Stimulated activated naive CD8-positive, alpha-beta T cell treated with anti-CD3 and anti-CD28 coated beads, Interleukin-15, Interleukin-2, amounts not matched to agents 100 ng/mL and 50 ng/mL, for 24 hours (primary cell): ENCODE measurements at regions not wholly inside any gene's neighbourhood (a gene's known extent, or its start where the extent isn't known, plus 50 kb on each side); places are given as distances from the start of the nearest gene placed in this dataset.

ENCODE experiments used
- H3K27ac Mint-ChIP-seq: one replicate; pipeline ENCODE4 v1.8.0; 2021; ENCODE audit warnings: mild to moderate bottlenecking, mixed read lengths
- H3K27me3 Mint-ChIP-seq: one replicate; pipeline ENCODE4 v1.8.0; 2021; ENCODE audit warnings: mixed read lengths
- H3K36me3 Mint-ChIP-seq: one replicate; pipeline ENCODE4 v1.8.0; 2021; ENCODE audit warnings: low read depth, mixed read lengths
- H3K4me1 Mint-ChIP-seq: one replicate; pipeline ENCODE4 v1.8.0; 2021; ENCODE audit warnings: low read depth, mixed read lengths
- H3K4me3 Mint-ChIP-seq: one replicate; pipeline ENCODE4 v1.8.0; 2021; ENCODE audit warnings: mild to moderate bottlenecking, mixed read lengths
- H3K9me3 Mint-ChIP-seq: one replicate; pipeline ENCODE4 v1.8.0; 2021; ENCODE audit warnings: mixed read lengths

DNA sequence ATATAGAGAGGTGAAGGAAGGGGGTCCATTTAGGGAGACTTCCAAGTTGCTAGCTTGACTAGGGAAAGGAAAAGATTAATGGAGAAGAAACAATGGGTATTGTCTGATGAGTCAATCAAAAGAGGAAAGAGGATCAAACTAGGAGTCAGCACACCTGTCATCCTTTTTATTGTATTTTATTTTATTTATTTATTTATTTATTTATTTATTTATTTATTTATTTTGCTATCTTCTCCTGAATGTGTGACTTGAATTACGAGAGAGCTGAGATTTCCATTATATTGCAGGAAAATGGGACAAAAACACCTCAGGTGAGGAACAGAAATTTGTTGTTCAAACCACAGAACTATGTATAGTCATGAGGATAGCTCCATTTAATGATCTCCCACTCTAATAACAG is 58.9 kb downstream of the NUDT11 start:
- no peaks in the 10 kb centered on the region for H3K36me3 Mint-ChIP-seq
- H3K4me3 Mint-ChIP-seq, result no peak overlapping the region
- no peaks in the 10 kb centered on the region for H3K27me3 Mint-ChIP-seq
- no peaks in the 10 kb centered on the region for H3K4me1 Mint-ChIP-seq
- no peaks in the 10 kb centered on the region for H3K9me3 Mint-ChIP-seq
- no peak overlapping the region for H3K27ac Mint-ChIP-seq

GRCh38 chrX:51435101-51435500 is 61.3 kb downstream of the NUDT11 start:
- H3K4me3 Mint-ChIP-seq, result no peak overlapping the region
- H3K27ac Mint-ChIP-seq, result no peak overlapping the region
- no peaks in the 10 kb centered on the region for H3K4me1 Mint-ChIP-seq
- H3K9me3 Mint-ChIP-seq, result no peaks in the 10 kb centered on the region
- H3K27me3 Mint-ChIP-seq, result no peaks in the 10 kb centered on the region
- no peaks in the 10 kb centered on the region for H3K36me3 Mint-ChIP-seq

DNA sequence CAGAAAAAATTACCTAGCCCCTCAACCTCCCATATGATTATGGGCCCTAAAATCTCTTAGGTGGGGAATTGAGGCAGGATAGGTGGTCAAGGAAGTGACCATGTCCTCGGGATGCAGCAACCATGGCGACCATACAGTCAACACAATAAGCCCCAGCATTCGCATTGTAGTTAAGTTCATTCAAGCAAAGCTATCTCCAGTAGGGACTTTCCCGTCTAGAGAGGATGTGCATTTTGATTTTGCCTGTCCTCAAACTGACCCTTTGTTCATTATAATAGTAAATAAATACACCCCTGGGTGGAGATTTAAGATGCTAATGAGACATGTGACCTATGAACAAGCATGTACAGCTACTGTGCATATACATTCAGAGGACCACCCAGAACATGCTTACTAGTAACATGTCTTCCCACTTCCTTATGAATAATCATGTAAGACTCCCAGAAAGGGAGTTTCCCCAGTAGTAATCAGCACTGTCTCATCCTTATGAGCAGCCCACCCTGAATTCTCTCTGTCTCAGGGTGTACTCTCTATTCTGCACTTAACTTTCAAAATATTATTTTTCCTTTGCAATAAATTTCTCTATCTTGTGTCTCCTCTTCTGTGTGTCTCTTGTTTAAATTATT is 74.3 kb downstream of the NUDT11 start:
- Mint-ChIP-seq H3K36me3 (no peaks in the 10 kb centered on the region), H3K4me3 (no peak overlapping the region), H3K4me1 (peaks cover 9% of the 10 kb centered on the region), H3K27me3 (no peaks in the 10 kb centered on the region), H3K9me3 (no peaks in the 10 kb centered on the region), H3K27ac (no peak overlapping the region)

DNA sequence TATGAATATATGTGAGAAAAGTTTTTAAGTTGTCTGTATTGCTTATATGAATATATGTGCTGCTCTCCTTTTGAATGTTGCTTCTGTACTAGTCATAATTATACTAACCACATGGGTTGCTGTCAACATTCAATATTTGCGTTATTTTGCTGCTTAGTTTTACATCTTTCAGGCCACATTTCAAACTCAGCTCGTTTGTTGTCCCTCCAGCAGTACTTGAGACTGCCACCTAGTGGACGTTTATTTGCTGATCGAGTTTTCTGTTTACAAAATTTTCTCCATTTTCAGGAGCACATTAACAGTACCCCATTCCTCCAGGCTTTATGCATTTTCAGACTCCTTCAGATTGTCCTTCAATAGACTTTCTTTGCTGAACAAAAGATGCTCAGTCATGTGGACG is 75.8 kb downstream of the NUDT11 start:
- no peaks in the 10 kb centered on the region for H3K36me3 Mint-ChIP-seq
- no peak overlapping the region for H3K4me3 Mint-ChIP-seq
- no peaks in the 10 kb centered on the region for H3K27me3 Mint-ChIP-seq
- peaks cover 9% of the 10 kb centered on the region for H3K4me1 Mint-ChIP-seq
- no peaks in the 10 kb centered on the region for H3K9me3 Mint-ChIP-seq
- no peak overlapping the region for H3K27ac Mint-ChIP-seq

DNA sequence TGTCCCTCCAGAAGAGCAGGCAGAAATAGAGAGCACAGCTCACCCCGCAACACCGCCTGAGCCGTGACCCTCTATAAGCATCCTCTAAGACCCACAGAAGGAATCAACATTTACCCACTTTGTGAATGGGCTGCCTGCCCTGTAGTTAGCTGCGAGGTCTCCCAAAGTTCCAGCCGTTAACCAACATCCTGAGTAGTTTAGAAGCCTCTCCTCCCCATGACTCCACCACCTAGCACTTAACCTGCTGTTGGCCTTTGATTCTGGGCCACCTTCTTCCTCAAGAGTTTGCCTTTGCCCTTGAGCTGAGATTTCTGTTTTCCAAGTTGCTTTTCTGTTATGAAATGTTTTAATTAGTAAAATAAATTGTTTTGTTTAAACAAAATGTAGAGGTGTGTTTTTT is 75.8 kb downstream of the NUDT10 start:
- H3K4me3 Mint-ChIP-seq, result no peak overlapping the region
- H3K27me3 Mint-ChIP-seq, result no peaks in the 10 kb centered on the region
- H3K36me3 Mint-ChIP-seq, result peaks cover under 1% of the 10 kb centered on the region
- no peaks in the 10 kb centered on the region for H3K4me1 Mint-ChIP-seq
- no peaks in the 10 kb centered on the region for H3K9me3 Mint-ChIP-seq
- no peak overlapping the region for H3K27ac Mint-ChIP-seq

- Mint-ChIP-seq H3K4me1 (no peaks in the 10 kb centered on the region), H3K4me3 (no peak overlapping the region), H3K27me3 (no peaks in the 10 kb centered on the region), H3K36me3 (no peaks in the 10 kb centered on the region), H3K9me3 (no peaks in the 10 kb centered on the region), H3K27ac (no peak overlapping the region)
Measured at GRCh38 chrX:51407520-51408409, 75.1 kb downstream of the NUDT10 start.

DNA sequence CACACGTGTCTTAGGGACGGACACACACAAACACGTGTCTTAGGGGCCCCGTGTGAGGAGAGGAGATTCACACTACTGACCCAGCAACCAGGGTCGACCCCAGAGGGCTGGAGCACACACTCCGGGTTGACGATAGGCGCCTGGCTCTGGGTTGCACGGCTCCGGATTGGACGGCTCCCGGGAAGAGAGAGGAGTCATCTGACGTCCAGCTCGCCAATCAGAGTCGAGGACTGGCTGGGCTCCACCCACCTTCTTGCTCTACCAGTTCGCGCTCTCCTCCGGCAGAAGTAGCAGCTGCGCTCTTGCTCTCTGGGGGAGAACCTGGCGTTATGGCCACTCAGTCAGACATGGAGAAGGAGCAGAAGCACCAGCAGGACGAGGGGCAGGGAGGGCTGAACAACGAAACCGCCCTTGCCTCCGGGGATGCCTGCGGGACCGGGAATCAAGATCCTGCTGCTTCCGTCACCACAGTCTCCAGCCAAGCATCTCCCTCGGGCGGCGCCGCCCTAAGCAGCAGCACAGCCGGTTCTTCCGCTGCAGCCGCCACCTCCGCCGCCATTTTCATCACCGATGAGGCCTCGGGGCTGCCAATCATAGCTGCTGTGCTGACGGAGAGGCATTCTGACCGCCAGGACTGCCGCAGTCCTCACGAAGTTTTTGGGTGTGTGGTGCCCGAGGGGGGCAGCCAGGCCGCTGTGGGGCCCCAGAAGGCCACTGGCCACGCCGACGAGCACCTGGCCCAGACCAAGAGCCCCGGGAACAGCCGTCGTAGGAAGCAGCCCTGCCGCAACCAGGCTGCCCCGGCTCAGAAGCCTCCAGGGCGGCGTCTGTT is 74.3 kb downstream of the NUDT10 start:
- H3K27me3 Mint-ChIP-seq, result no peaks in the 10 kb centered on the region
- no peak overlapping the region for H3K27ac Mint-ChIP-seq
- H3K9me3 Mint-ChIP-seq, result no peaks in the 10 kb centered on the region
- H3K36me3 Mint-ChIP-seq, result no peaks in the 10 kb centered on the region
- H3K4me1 Mint-ChIP-seq, result no peaks in the 10 kb centered on the region
- H3K4me3 Mint-ChIP-seq, result no peak overlapping the region

DNA sequence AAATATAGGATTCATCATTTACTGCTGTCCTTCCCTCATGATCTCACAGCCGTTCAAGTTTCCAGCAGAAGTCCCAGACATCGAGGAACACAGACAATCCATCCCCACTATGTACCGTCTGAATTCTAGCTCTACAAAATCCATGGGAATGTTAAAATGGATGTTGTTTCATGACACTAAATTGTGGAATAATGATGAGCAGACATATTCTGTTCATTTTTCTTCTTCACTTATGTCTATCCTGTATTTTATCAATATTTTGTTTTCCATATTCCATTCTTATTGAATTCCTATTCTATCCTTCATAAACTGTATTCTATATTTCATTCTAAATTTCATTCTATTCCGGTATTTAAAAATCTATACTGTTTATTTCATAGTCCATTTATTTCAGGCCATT is 71.8 kb downstream of the NUDT10 start:
- Mint-ChIP-seq H3K9me3 (no peaks in the 10 kb centered on the region), H3K36me3 (no peaks in the 10 kb centered on the region), H3K27me3 (no peaks in the 10 kb centered on the region), H3K4me3 (no peak overlapping the region), H3K27ac (no peak overlapping the region), H3K4me1 (peaks cover 6% of the 10 kb centered on the region)

- peak overlapping the region; percentile 89 for H3K27ac Mint-ChIP-seq
- H3K4me1 Mint-ChIP-seq, result peaks cover 35% of the 10 kb centered on the region
- no peaks in the 10 kb centered on the region for H3K27me3 Mint-ChIP-seq
- peak overlapping the region; percentile 85 for H3K4me3 Mint-ChIP-seq
- peaks cover 5% of the 10 kb centered on the region for H3K9me3 Mint-ChIP-seq
- peaks cover 16% of the 10 kb centered on the region for H3K36me3 Mint-ChIP-seq
Measured at GRCh38 chrX:51395810-51396728, 63.4 kb downstream of the NUDT10 start.

DNA sequence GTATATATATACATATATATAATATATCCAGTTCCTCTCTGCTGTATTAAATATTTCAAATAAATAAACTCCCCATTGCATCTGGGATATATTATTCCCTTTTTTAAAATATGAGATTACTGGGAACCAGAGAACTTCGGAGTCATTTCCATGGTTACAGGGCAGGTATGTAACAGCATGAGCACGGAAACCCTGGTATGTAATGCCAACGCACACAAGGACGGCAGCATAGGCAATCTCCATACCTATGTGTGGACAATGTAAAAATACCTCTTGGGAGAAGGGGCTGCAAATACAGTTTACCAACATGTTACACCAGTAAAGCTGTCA is 62.8 kb downstream of the NUDT10 start:
- peaks cover 5% of the 10 kb centered on the region for H3K9me3 Mint-ChIP-seq
- peaks cover 17% of the 10 kb centered on the region for H3K36me3 Mint-ChIP-seq
- H3K27ac Mint-ChIP-seq, result no peak overlapping the region
- H3K4me3 Mint-ChIP-seq, result peak overlapping the region; percentile 85
- H3K27me3 Mint-ChIP-seq, result no peaks in the 10 kb centered on the region
- H3K4me1 Mint-ChIP-seq, result peaks cover 35% of the 10 kb centered on the region
